Inferior parietal cortex (tissue), 1 donor: ENCODE measurements at regions not wholly inside any gene's neighbourhood (a gene's known extent, or its start where the extent isn't known, plus 50 kb on each side); places are given as distances from the start of the nearest gene placed in this dataset.
"Not testable (repeated sequence)": the region's sequence is repeated elsewhere in the genome, so short reads cannot be mapped to it uniquely, and the experiment has no call there.

Experiments used
- DNase-seq: peaks from one replicate; pipeline ENCODE4 v3.0.0-alpha.2; 2016; ENCODE audit errors: extremely low spot score

GRCh38 chr19:28386470-28386869 lies 826.5 kb downstream of the UQCRFS1 start:
- no peak for DNase-seq

- no peak for DNase-seq
These were observed 826.9 kb downstream of the UQCRFS1 start for GRCh38 chr19:28386066-28386465.

- DNase-seq: no peak
These were observed 835.9 kb downstream of the UQCRFS1 start for GRCh38 chr19:28377077-28377476.

- no peak for DNase-seq
These were observed 838.0 kb downstream of the UQCRFS1 start for GRCh38 chr19:28374971-28375370.

GRCh38 chr19:28372576-28373247 lies 840.2 kb downstream of the UQCRFS1 start:
- no peak for DNase-seq

GRCh38 chr19:28367146-28367545 lies 845.8 kb downstream of the UQCRFS1 start:
- no peak for DNase-seq

- no peak for DNase-seq
These were observed 849.7 kb downstream of the UQCRFS1 start for GRCh38 chr19:28363254-28363653.

GRCh38 chr19:28359431-28360414 lies 853.2 kb downstream of the UQCRFS1 start:
- DNase-seq: no peak

GRCh38 chr19:28358633-28359032 lies 854.3 kb downstream of the UQCRFS1 start:
- DNase-seq: no peak

GRCh38 chr19:28351761-28352160 lies 861.2 kb downstream of the UQCRFS1 start:
- no peak for DNase-seq

- DNase-seq: not testable (repeated sequence)
These were observed 861.6 kb downstream of the UQCRFS1 start for GRCh38 chr19:28351321-28351720.

- DNase-seq: no peak
These were observed 862.3 kb downstream of the UQCRFS1 start for GRCh38 chr19:28350673-28351072.

GRCh38 chr19:28350037-28350436 lies 862.9 kb downstream of the UQCRFS1 start:
- no peak for DNase-seq

GRCh38 chr19:28349604-28350003 lies 863.3 kb downstream of the UQCRFS1 start:
- no peak for DNase-seq

- no peak for DNase-seq
These were observed 867.1 kb downstream of the UQCRFS1 start for GRCh38 chr19:28345811-28346210.

GRCh38 chr19:28341810-28342350 lies 871.1 kb downstream of the UQCRFS1 start:
- DNase-seq: no peak

GRCh38 chr19:28334419-28334818 lies 878.5 kb downstream of the UQCRFS1 start:
- no peak for DNase-seq

GRCh38 chr19:28333909-28334308 lies 879.0 kb downstream of the UQCRFS1 start:
- no peak for DNase-seq

- no peak for DNase-seq
These were observed 880.1 kb downstream of the UQCRFS1 start for GRCh38 chr19:28332886-28333285.

- no peak for DNase-seq
These were observed 880.6 kb downstream of the UQCRFS1 start for GRCh38 chr19:28332351-28332750.

- no peak for DNase-seq
These were observed 881.4 kb downstream of the UQCRFS1 start for GRCh38 chr19:28331596-28331995.

GRCh38 chr19:28330831-28331230 lies 882.1 kb downstream of the UQCRFS1 start:
- no peak for DNase-seq

GRCh38 chr19:28329429-28329828 lies 883.5 kb downstream of the UQCRFS1 start:
- DNase-seq: no peak
